ENCODE measurements at regions not wholly inside any gene's neighbourhood (a gene's known extent, or its start where the extent isn't known, plus 50 kb on each side); places are given as distances from the start of the nearest gene placed in this dataset.
"Not testable (repeated sequence)": the region's sequence is repeated elsewhere in the genome, so short reads cannot be mapped to it uniquely, and the experiment has no call there.

DNA sequence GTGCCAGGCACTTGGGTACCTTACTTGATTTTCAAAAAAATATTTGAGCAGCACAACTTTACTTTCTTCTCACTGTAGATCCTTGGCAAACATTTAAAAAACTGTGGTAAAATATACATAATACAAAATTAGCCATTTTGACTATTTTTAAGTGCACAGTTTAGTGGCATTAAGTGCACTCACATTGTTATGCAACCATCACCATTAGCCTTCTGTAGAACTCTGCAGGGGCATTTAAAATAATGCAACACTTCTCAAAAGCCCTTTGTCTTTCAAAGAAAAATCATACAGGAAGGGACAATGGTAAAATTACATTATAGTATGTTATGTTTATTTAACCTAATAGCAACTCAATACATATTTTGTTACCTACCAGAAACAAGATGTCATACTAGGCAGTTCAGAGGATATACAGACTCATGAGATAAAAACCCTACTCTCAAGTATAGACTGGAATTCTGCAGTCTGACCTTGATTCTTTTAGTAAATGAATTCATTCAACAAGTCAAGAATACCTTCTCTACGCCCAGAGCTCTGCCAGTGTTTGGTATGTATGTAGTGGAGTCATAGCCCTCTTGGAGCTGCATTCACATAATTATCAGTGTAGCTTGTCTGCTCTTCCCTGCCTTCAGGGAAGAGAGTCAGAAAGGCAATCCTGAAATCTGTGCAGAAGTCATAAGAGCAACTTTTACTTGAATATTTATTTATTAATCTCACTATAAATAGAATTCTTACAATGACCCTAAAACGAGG lies 74.0 kb upstream of the ARRDC3 start:
- ATAC-seq, result no peak
- H3K4me1 ChIP-seq, result no peaks in the 10 kb centered on the region
- no peaks in the 10 kb centered on the region for H3K36me3 ChIP-seq
- DNase-seq, result no peak
- H3K27ac ChIP-seq, result no peak overlapping the region
- H3K9me3 ChIP-seq, result peaks cover 0 to 6% (median 0%) of the 10 kb centered on the region in 12 donors
- intact Hi-C loops (cut with DNase I), result no loop called here
- H3K27me3 ChIP-seq, result no peaks in the 10 kb centered on the region
- WGBS, 4 donors, result 63 to 73% (median 66%) methylated on average over 2 of the region's 2 CpGs
- no peak overlapping the region for H3K4me3 ChIP-seq
- TF ChIP-seq CTCF (IDR thresholded peaks at IDR 0.05) (no peak), POLR2A (IDR thresholded peaks at IDR 0.05) (no peak)

GRCh38 chr5:91449083-91449482 lies 66.0 kb upstream of the ARRDC3 start:
- intact Hi-C loops (cut with DNase I), result no loop called here
- ATAC-seq (no peak), DNase-seq (no peak)
- no peak overlapping the region for H3K4me3 ChIP-seq
- H3K9me3 ChIP-seq, result no peaks in the 10 kb centered on the region
- TF ChIP-seq CTCF (IDR thresholded peaks at IDR 0.05) (no peak), POLR2A (IDR thresholded peaks at IDR 0.05) (no peak)
- H3K36me3 ChIP-seq, result no peaks in the 10 kb centered on the region
- no peaks in the 10 kb centered on the region for H3K4me1 ChIP-seq
- H3K27ac ChIP-seq, result no peak overlapping the region
- H3K27me3 ChIP-seq, result no peaks in the 10 kb centered on the region
- WGBS, 4 donors, result 81 to 94% (median 83%) methylated on average over 1 of the region's 1 CpG

DNA sequence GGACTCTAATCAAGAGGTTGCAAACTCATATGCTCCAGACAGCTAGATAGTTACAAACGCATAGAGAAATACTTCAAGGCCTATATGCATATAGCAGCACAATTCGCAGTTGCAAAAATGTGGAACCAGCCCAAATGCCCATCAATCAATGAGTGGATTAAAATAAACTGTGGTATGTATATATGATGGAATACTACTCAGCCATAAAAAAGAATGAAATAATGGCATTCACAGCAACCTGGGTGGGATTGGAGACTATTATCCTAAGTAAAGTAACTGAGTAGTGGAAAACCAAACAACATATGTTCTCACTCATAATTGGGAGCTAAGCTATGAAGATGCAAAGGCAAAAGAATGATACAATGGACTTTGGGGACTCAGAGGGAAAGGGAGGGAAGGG lies 65.0 kb upstream of the ARRDC3 start:
- H3K4me1 ChIP-seq; H3K9me3 ChIP-seq; H3K36me3 ChIP-seq; H3K27ac ChIP-seq; H3K4me3 ChIP-seq; DNase-seq; H3K27me3 ChIP-seq; ATAC-seq; intact Hi-C loops (cut with DNase I): not testable (repeated sequence)
- WGBS, 4 donors, result 95 to 100% (median 96%) methylated on average over 2 of the region's 2 CpGs

DNA sequence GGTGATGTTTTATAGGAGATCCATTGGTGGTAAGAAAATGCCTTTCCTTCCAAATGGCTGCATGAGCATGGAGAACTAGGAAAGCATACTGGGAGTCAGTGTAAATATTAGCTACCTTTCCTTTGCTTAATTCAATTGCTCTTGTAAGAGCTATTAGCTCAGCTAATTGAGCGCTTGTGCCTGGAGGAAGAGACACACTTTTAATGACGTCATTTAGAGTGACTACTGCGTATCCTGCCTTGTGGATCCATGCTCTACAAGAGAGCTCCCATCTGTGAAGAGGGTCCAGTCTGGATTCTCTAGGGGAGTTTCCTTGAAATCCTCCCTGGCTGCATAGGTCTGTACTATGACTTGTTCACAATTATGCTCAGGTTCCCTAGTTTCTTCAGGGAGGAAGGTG lies 63.8 kb upstream of the ARRDC3 start:
- DNase-seq; H3K9me3 ChIP-seq; ATAC-seq; H3K4me3 ChIP-seq; H3K36me3 ChIP-seq; H3K27me3 ChIP-seq; intact Hi-C loops (cut with DNase I); H3K4me1 ChIP-seq; H3K27ac ChIP-seq: not testable (repeated sequence)
- 70 to 95% (median 80%) methylated on average over 3 of the region's 3 CpGs for WGBS, 4 donors

GRCh38 chr5:91443761-91444467 lies 60.8 kb upstream of the ARRDC3 start:
- Histone ChIP-seq H3K4me3 (no peak overlapping the region), H3K36me3 (no peaks in the 10 kb centered on the region), H3K9me3 (no peaks in the 10 kb centered on the region), H3K27me3 (no peaks in the 10 kb centered on the region), H3K27ac (no peak overlapping the region), H3K4me1 (no peaks in the 10 kb centered on the region)
- intact Hi-C loops (cut with DNase I), result no loop called here
- WGBS, 4 donors, result 76 to 85% (median 79%) methylated on average over 1 of the region's 1 CpG
- no peak for TF ChIP-seq POLR2A (IDR thresholded peaks at IDR 0.05)
- TF ChIP-seq CTCF (IDR thresholded peaks at IDR 0.05), result no peak
- DNase-seq (no peak), ATAC-seq (no peak)

Measured in heart left ventricle (tissue), 16 donors.